IPS-18a (cell line): ENCODE measurements at regions not wholly inside any gene's neighbourhood (a gene's known extent, or its start where the extent isn't known, plus 50 kb on each side); places are given as distances from the start of the nearest gene placed in this dataset.

Experiments
- H3K27ac ChIP-seq: one replicate; pipeline ENCODE4 v1.5.1; 2013; ENCODE audit warnings: low read length
- H3K27me3 ChIP-seq: one replicate; pipeline ENCODE4 v1.6.1; 2013; ENCODE audit warnings: mild to moderate bottlenecking, low read length; ENCODE audit not compliant: control insufficient read depth, insufficient read depth
- H3K36me3 ChIP-seq: one replicate; pipeline ENCODE4 v1.6.1; 2013; ENCODE audit warnings: low read depth, low read length; ENCODE audit not compliant: control insufficient read depth
- H3K4me1 ChIP-seq: one replicate; pipeline ENCODE4 v1.6.1; 2013; ENCODE audit warnings: low read depth, low read length; ENCODE audit not compliant: control insufficient read depth
- H3K4me3 ChIP-seq: one replicate; pipeline ENCODE4 v1.5.1; 2013; ENCODE audit warnings: low read length
- H3K9ac ChIP-seq: one replicate; pipeline ENCODE4 v1.6.1; 2013; ENCODE audit warnings: mild to moderate bottlenecking, low read length, moderate library complexity
- H3K9me3 ChIP-seq: one replicate; pipeline ENCODE4 v1.6.1; 2013; ENCODE audit warnings: low read depth, low read length; ENCODE audit not compliant: control insufficient read depth

GRCh38 chr10:4707221-4707620 is 118.8 kb upstream of the AKR1E2 start:
- H3K36me3 ChIP-seq: no peaks in the 10 kb centered on the region
- no peak overlapping the region for H3K4me3 ChIP-seq
- no peak overlapping the region for H3K27ac ChIP-seq
- H3K4me1 ChIP-seq: no peaks in the 10 kb centered on the region
- no peaks in the 10 kb centered on the region for H3K27me3 ChIP-seq
- no peak overlapping the region for H3K9ac ChIP-seq
- H3K9me3 ChIP-seq: no peaks in the 10 kb centered on the region

GRCh38 chr10:4704034-4704545 is 121.9 kb upstream of the AKR1E2 start:
- Histone ChIP-seq H3K27ac (no peak overlapping the region), H3K4me3 (no peak overlapping the region)

DNA sequence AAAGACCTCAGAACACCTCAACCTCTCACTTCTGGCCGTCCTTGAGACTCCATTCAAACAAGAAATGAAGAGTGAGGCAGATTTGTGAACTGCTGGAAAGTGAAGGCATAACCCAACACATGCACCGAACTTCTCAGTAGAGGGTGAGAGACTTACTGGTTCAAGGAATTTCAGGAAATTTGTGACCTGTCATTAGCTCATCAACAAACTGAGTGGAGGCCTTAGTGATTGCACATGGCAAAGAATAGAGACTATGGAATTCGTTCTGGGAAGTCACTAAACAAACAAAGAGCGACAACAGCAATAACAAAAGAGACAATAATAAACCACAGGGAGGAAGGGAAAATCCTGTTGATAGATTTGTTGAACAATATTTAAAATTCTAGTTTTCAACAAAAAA is 125.0 kb upstream of the AKR1E2 start:
- Histone ChIP-seq H3K4me1 (no peaks in the 10 kb centered on the region), H3K27ac (no peak overlapping the region), H3K36me3 (no peaks in the 10 kb centered on the region), H3K27me3 (no peaks in the 10 kb centered on the region), H3K9me3 (no peaks in the 10 kb centered on the region), H3K9ac (no peak overlapping the region), H3K4me3 (no peak overlapping the region)

More at GRCh38 chr10:4704034-4704545, 121.9 kb upstream of the AKR1E2 start:
- no peaks in the 10 kb centered on the region for H3K9me3 ChIP-seq
- no peaks in the 10 kb centered on the region for H3K27me3 ChIP-seq
- H3K9ac ChIP-seq: no peak overlapping the region
- no peaks in the 10 kb centered on the region for H3K36me3 ChIP-seq
- H3K4me1 ChIP-seq: no peaks in the 10 kb centered on the region

DNA sequence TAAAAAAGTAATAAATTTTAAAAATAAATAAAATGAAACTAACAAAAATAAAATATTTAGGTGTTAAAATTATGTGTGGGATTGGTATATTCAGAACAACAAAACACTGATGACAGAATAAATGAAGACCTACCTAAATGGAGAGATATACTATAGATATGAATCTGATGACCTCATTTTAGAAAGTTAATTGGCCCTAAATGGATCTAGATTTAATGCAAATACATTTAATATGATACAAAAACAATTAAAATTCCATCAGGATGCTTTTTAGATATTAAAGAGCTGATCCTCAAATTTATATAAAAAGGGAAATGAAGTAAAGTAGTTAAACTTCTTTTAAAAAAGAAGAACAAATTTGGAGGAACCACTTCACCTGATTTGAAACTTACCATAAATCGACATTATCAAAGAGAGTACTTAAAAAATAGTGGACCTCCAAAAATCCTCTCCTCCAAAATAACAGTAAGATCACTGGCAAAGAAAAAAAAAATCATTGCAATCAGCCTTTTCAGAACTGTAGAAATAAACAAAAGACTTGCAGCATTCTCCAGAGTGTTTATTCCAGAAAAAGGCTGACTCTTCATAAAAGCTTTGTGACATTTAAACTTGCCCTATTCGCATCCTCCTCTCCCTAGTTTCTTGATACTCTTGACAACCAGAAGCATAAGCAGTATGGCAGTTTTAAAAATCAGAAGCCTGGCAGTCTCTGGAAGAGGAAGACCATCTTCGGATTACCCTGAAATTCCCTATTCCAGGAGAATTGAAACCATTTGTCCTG is 125.9 kb upstream of the AKR1E2 start:
- Histone ChIP-seq H3K27me3 (no peaks in the 10 kb centered on the region), H3K9me3 (no peaks in the 10 kb centered on the region), H3K4me3 (no peak overlapping the region), H3K9ac (no peak overlapping the region), H3K27ac (no peak overlapping the region), H3K36me3 (no peaks in the 10 kb centered on the region), H3K4me1 (no peaks in the 10 kb centered on the region)

- Histone ChIP-seq H3K4me1 (no peaks in the 10 kb centered on the region), H3K4me3 (no peak overlapping the region), H3K27ac (no peak overlapping the region), H3K9me3 (no peaks in the 10 kb centered on the region), H3K9ac (no peak overlapping the region), H3K27me3 (no peaks in the 10 kb centered on the region), H3K36me3 (no peaks in the 10 kb centered on the region)
These were observed 127.9 kb upstream of the AKR1E2 start for GRCh38 chr10:4698075-4698474.

DNA sequence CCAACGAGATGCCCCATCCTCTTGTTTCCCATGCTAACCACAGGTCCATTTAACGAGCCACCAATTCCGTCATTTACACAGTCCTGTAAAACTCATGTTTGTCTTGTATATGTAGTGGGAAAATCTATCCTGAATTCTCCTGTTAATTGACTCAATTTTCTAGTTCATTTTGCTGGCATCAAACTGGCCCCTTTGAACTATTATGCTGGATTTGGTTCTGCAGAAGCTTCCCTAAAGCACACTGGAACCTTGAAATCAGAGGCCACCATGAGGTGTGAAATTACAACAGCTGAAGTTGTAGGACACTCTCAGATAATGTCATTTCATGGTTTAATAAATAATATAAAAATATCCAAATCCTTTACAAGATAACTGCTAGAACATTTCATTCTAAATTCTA is 129.8 kb upstream of the AKR1E2 start:
- H3K9ac ChIP-seq: no peak overlapping the region
- no peaks in the 10 kb centered on the region for H3K4me1 ChIP-seq
- no peaks in the 10 kb centered on the region for H3K27me3 ChIP-seq
- no peaks in the 10 kb centered on the region for H3K36me3 ChIP-seq
- no peak overlapping the region for H3K4me3 ChIP-seq
- no peak overlapping the region for H3K27ac ChIP-seq
- no peaks in the 10 kb centered on the region for H3K9me3 ChIP-seq

- Histone ChIP-seq H3K4me3 (no peak overlapping the region), H3K27ac (no peak overlapping the region), H3K9me3 (no peaks in the 10 kb centered on the region), H3K36me3 (no peaks in the 10 kb centered on the region), H3K27me3 (no peaks in the 10 kb centered on the region), H3K9ac (no peak overlapping the region), H3K4me1 (no peaks in the 10 kb centered on the region)
These were observed 132.0 kb upstream of the AKR1E2 start for GRCh38 chr10:4693967-4694366.

DNA sequence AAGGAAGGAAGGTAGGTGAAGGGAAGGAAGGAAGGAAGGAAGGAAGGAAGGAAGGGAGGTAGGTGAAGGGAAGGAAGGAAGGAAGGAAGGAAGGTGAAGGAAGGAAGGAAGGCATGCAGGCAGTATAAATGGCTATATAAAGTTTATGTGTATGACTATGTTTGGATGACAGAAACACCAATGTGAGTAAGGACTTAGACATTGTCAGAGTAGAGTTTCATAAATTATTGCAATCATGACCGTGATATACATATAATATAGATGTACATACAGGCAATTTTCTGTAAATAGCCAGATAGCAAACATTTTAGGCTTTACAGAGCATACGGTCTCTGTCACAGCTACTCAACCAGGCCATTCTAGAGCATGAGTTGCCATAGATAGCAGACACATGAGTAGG is 133.8 kb upstream of the AKR1E2 start:
- no peaks in the 10 kb centered on the region for H3K36me3 ChIP-seq
- no peaks in the 10 kb centered on the region for H3K4me1 ChIP-seq
- H3K27ac ChIP-seq: no peak overlapping the region
- no peak overlapping the region for H3K4me3 ChIP-seq
- H3K27me3 ChIP-seq: no peaks in the 10 kb centered on the region
- no peak overlapping the region for H3K9ac ChIP-seq
- no peaks in the 10 kb centered on the region for H3K9me3 ChIP-seq

GRCh38 chr10:4691776-4692175 is 134.2 kb upstream of the AKR1E2 start:
- H3K9me3 ChIP-seq: no peaks in the 10 kb centered on the region
- no peaks in the 10 kb centered on the region for H3K4me1 ChIP-seq
- no peak overlapping the region for H3K27ac ChIP-seq
- no peak overlapping the region for H3K9ac ChIP-seq
- no peak overlapping the region for H3K4me3 ChIP-seq
- H3K36me3 ChIP-seq: no peaks in the 10 kb centered on the region
- no peaks in the 10 kb centered on the region for H3K27me3 ChIP-seq

DNA sequence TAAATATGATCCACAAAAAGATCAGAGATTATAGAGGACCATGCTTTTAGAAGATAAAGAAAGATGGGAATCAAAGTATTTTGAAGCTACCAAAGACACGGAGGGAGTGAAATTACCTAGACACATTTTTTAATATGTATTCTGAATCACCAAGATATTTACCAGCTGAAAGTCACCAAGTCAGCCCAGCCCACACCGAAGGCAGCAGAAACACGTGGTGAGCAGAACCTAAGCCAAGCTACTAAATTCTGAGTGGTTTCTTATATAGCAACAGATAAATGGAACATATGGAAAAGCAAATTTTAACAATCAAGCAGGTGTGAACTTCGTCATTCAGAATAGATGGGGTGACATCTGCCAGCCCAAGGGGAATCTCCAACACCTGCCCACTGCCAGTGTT is 134.7 kb upstream of the AKR1E2 start:
- no peaks in the 10 kb centered on the region for H3K9me3 ChIP-seq
- H3K36me3 ChIP-seq: no peaks in the 10 kb centered on the region
- H3K27ac ChIP-seq: no peak overlapping the region
- no peak overlapping the region for H3K9ac ChIP-seq
- no peaks in the 10 kb centered on the region for H3K4me1 ChIP-seq
- no peak overlapping the region for H3K4me3 ChIP-seq
- no peaks in the 10 kb centered on the region for H3K27me3 ChIP-seq

- no peak overlapping the region for H3K27ac ChIP-seq
- H3K4me1 ChIP-seq: no peaks in the 10 kb centered on the region
These were observed 137.4 kb upstream of the AKR1E2 start for GRCh38 chr10:4688601-4689000.

DNA sequence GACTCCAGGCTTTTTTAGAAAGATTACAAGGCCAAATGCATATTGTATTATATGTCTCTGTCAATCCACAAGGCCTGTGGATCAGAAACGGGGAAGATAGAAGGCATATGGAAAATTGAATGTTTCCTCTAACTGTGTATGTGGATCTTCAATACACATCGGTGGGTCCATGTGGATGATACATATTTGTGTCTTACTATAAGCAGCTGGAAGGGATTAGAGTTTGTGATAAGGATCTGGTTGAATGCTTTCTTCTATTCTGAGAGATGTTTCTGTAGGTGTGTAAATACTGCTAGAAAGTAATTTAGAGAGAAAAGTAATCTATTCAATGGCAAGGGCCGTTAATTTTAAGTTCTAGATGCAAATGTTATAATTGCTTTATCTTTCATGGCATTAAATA is 137.8 kb upstream of the AKR1E2 start:
- Histone ChIP-seq H3K36me3 (no peaks in the 10 kb centered on the region), H3K9me3 (no peaks in the 10 kb centered on the region), H3K4me1 (no peaks in the 10 kb centered on the region), H3K27me3 (no peaks in the 10 kb centered on the region), H3K9ac (no peak overlapping the region), H3K27ac (no peak overlapping the region), H3K4me3 (no peak overlapping the region)

More at GRCh38 chr10:4688601-4689000, 137.4 kb upstream of the AKR1E2 start:
- H3K4me3 ChIP-seq: no peak overlapping the region
- no peak overlapping the region for H3K9ac ChIP-seq
- no peaks in the 10 kb centered on the region for H3K9me3 ChIP-seq
- no peaks in the 10 kb centered on the region for H3K27me3 ChIP-seq
- no peaks in the 10 kb centered on the region for H3K36me3 ChIP-seq
